ENCODE measurements at regions not wholly inside any gene's neighbourhood (a gene's known extent, or its start where the extent isn't known, plus 50 kb on each side); places are given as distances from the start of the nearest gene placed in this dataset.

DNA sequence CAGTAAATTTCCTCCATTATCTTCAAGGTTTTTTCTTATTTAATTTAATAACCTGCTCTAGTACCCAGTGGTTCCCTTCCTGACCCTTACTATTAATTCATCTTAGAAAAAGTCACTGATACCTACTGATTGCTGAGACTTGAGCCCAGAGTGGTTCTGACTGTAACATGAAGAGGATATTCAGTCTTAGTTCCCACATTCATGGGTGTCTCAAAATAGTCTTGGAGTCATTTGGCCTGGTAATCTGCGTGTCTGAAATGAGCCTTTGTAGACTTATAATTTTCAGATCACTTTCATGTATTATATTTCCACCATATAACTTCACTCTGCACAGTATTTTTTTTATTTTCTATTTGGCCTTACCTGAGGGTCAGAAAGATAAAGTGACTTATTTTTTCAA lies 732.0 kb upstream of the KIF2B start:
- TF ChIP-seq, protein P1, sequence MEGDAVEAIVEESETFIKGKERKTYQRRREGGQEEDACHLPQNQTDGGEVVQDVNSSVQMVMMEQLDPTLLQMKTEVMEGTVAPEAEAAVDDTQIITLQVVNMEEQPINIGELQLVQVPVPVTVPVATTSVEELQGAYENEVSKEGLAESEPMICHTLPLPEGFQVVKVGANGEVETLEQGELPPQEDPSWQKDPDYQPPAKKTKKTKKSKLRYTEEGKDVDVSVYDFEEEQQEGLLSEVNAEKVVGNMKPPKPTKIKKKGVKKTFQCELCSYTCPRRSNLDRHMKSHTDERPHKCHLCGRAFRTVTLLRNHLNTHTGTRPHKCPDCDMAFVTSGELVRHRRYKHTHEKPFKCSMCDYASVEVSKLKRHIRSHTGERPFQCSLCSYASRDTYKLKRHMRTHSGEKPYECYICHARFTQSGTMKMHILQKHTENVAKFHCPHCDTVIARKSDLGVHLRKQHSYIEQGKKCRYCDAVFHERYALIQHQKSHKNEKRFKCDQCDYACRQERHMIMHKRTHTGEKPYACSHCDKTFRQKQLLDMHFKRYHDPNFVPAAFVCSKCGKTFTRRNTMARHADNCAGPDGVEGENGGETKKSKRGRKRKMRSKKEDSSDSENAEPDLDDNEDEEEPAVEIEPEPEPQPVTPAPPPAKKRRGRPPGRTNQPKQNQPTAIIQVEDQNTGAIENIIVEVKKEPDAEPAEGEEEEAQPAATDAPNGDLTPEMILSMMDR (IDR thresholded peaks at IDR 0.05; ENCODE audit: insufficient read depth, low read depth, low read length): no peak
- TF ChIP-seq EZH2 (IDR thresholded peaks at IDR 0.05; ENCODE audit: insufficient read depth, low read length): no peak

Measured in astrocyte (in vitro differentiated cells and primary cell).